HG02840 (cell line): ENCODE measurements at regions not wholly inside any gene's neighbourhood (a gene's known extent, or its start where the extent isn't known, plus 50 kb on each side); places are given as distances from the start of the nearest gene placed in this dataset.
"Not testable (repeated sequence)": the region's sequence is repeated elsewhere in the genome, so short reads cannot be mapped to it uniquely, and the experiment has no call there.

ENCODE experiments used
- ATAC-seq: cut with Tn5 transposase; IDR thresholded peaks from one replicate; pipeline ENCODE4 v1.9.1; 2021; ENCODE audit warnings: mild to moderate bottlenecking, moderate library complexity, moderate number of reproducible peaks; ENCODE audit not compliant: unreplicated experiment, low FRiP score

DNA sequence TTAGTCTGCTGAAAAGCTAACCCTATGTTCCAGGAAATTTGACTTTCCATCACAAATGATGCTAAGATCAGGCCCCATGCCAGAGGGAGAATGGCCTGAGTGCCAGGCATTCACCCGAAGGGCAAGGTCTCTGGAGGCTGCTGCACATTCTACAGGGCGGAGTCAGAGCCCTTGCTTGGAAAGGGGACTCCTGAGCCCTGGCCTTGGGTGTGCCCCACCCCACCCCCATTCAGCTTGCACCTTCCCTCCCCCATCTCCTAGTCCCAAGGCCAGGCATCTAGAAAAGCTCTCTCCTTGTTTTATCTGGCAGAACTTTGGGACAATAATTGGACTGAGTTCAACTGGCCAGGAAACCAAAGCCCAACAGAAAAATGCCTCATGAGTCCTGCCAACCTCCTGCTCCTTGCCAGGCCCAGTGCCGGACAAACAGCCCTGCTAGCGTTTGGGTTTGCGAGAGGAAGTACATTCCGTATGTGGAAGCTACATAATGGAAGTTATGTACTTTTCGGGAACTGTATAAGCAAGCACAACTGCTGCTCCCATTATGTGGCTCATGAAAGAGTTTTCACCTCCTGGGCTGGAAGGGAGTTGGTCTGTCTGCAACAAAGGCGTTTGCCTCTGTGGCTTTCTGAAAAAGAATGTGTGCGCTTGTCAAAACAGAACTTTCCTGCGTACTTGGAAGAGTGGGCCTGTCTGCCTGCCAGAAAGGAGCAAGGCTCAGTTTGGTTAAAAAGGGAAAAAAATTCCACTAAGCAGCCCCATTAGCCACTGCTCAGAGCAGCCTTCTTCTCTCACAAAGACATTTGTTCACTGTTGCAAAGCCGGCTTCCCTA, 321.5 kb upstream of the CTNNB1 start:
- ATAC-seq, result no peak

DNA sequence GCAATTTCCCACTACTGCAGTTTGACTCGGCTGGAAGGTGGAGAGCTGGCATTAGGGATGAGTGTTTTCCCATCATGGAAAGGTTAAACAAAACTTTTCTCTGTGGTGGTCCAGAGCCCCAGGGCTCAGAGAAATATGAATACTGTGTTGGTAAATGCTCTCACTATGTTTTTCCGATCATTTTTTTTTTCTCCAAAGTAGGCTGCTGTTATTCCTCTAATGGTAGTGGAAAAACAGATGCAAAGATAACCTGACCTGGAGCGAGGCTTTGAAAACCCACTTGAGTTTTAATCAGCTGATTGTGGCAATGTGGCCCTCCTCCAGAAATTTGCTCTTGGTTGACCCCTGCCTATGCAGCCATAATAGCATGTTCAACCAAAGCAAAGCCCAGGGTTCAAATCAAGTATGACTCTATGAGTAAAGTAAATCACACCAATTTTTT, 320.8 kb upstream of the CTNNB1 start:
- ATAC-seq, result no peak

DNA sequence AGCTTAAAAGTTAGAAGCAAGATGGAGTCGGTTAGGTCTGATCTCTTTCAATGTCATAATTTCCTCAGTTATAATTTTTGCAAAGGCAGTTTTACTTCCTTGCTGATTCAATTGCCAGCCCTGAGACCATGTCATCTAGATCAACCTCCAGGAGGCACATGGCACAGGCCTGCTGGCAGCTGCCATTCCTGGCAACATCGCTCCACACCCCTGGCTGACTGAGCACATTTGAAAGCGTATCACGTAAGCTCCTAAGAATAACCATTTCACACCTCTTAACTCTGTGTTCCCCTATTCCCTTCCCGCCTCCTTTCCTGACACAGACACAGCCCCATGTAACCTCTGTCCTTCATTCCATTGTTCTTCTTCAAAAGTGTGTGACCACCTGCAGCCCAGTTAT, 313.9 kb upstream of the CTNNB1 start:
- no peak for ATAC-seq

DNA sequence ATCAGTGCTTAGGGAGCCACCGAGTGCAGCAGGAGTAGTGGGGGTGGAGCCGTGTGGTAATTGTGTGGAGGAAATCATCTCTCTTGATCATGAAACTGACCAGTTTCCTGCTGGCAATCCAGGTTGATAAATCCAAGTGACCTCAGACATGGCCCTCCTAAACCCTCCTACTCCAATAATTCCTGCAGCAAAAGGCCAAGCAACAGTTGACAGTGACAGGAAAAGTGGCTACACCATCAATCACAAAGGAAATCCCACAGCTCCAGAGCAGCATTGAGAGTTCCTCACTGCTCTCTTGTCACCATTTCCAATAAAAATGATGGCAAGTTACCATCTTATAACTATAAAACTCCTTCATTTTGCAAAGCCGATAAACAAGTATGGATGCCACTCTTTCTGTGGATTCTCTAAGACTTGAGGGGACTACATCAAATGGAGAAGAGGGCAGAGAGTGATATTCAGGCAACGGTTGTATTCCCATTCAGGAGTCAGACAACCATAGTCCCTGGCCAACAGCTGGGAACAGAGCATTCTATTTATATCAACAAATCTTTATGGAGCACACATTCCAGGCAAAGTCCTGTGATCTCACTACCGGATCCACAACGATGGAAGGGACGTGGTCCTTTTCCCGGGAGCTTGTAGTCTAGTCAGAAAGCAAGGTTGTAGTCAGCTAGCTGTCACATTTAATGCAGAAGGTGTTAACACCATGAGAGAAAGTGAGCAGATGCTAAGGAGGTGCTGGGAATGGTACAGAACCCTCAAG, 312.5 kb upstream of the CTNNB1 start:
- no peak for ATAC-seq

DNA sequence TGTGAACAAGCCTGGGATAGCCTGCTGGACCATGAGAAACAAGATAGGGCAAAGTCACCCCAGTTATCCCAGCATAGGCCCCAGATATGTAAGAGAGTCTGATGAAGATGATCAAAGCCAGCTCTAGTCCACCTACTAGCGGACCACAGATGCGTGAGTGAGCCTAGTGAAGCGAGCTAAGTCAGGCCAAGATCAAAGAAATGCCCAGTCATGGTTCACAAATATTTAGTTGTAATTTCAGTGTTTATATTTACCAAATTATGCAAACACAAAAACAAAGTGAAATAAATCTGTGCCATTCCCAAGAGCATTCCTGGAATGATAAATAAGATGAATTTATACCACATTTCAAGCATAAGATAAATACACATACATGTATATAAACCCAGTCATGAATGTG, 308.1 kb upstream of the CTNNB1 start:
- ATAC-seq, result no peak

DNA sequence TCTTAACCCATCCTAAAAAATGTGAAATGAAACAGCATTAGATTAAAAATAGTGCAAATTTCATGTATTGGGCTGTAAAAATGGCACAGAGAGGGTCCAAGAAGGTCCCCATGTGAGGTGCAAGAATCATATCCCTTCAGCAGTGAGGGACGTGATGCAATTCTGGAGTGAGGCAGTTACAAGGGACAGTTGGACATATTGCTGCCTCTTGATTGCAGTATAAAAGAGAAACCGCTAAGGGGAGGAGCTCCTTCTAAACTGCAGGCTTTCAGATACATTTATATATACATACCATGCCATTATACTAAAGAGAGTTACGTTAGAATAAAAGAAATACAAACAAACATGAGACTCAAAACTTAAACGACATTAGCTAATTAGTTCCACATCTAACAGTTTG, 304.2 kb upstream of the CTNNB1 start:
- no peak for ATAC-seq

DNA sequence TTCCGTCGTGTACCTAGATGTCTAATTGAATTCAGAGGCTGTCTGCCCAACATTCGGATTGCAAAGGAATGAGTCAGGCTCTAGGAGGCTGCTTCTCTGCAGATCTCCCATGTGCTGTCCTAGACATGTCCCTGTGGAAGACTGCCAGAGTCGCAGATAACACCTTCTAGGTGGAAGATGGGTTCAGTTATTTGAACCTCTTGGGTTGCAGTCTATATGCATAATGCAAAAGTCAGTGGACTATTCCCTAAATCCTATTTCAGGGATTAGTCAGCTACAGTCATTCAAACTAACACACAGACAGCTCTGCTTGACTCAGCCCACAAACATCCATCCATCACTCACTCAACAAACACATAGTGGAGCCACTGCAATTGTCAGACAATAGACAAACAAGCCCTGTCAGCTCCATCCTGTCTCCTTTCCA, 300.0 kb upstream of the CTNNB1 start:
- no peak for ATAC-seq

DNA sequence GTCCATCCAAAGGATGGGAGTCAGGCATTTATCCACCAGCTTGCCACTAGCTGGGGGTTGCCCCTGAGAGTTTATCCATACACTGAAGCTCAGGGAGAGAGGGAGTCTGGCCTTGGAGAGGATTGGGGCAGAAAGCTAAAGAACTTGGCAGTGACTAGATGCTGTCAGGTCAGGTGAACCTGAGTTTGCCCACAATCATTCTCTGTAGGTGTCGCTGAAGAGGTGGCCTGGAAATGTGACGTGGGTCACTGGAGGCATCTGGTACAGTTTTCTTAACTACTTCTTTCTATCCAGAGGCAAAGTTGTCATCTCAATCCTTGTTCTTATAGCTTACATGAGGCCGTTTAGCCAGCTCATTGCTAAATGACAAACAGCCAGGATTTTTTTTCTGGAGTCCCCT, 298.0 kb upstream of the CTNNB1 start:
- ATAC-seq, result no peak

DNA sequence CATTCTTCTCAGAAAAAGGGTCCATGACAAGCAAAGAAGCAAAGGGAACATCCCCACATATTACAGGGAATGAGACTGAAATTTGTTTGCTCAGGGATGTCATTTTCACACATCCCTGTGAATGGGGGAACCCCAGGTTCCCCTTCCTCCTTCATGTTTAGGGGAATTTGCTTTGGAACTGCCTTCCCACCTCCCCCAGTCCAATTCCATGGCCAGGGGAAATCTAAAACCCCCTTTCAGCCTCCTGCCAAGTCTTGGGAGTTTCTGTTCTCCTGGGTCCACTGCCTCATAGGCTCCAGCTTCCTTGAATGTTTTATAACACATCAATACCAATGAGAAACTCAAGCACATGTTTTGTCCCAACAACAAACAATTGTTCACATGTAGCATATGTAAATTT, 297.5 kb upstream of the CTNNB1 start:
- no peak for ATAC-seq

DNA sequence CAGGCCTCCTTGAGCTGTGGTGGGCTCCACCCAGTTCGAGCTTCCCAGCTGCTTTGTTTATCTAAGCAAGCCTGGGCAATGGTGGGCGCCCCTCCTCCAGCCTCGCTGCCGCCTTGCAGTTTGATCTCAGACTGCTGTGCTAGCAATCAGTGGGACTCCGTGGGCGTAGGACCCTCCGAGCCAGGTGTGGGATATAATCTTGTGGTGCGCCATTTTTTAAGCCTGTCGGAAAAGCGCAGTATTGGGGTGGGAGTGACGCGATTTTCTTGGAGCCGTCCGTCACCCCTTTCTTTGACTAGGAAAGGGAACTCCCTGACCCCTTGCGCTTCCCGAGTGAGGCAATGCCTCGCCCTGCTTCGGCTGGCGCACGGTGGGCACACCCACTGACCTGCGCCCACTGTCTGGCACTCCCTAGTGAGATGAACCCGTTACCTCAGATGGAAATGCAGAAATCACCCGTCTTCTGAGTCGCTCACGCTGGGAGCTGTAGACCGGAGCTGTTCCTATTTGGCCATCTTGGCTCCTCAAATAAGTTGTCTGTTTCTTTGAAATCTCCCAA, 291.3 kb upstream of the CTNNB1 start:
- ATAC-seq, result not testable (repeated sequence)

DNA sequence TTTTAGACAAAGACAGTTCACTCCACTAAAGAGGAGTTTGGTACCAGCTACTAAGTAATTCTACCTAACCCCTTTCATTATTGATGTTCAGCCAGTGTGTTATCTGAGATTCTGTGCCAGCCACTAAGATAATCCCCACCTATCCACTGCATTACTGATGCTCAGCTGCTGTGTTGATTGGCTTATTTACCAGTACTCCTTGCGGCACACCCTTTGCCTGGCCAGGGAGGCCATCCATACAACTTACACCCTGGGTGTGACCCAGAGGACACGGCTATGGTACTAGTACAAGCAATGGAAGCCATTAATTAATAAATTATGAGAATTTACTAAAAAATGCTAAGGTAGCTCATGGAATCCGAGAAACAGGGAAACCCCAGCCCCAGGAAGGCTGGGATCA, 290.7 kb upstream of the CTNNB1 start:
- no peak for ATAC-seq

DNA sequence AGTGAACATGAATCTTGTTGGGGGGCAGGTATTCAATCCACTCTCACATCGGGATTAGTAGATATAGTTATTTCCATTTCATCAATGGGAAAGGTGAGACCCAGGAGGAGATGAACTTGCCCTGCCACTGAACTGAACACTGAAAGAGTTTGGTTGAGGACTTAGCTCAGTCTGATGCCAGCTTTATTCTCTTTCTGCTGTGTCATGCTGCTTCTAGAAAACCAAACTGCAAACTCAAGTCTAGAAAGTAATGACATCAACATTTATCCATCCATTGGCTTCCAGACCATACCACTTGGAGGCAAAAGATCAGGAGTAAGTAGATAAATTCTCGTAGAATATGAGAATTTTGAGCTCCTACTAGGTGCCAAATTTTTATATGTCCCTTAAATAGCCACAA, 288.0 kb upstream of the CTNNB1 start:
- ATAC-seq, result no peak

DNA sequence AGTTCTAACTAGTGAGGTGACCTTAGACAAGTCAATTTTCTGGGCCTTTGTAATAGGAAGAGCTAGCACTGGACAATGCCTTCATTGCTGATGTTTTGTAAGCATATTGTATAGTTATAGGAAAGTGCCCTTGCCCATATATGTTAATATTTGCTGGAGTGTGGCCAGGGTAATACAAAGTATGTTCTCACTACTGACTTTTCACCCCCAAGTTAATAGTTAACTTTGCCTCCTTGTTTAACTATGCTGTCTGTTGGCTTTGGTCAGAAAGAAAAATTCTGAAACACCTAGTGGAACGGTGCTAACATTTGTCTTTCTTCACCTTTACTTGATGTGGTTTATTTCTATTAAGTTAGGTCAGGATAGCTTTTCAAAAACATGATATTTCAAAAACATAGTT, 287.4 kb upstream of the CTNNB1 start:
- ATAC-seq, result no peak

DNA sequence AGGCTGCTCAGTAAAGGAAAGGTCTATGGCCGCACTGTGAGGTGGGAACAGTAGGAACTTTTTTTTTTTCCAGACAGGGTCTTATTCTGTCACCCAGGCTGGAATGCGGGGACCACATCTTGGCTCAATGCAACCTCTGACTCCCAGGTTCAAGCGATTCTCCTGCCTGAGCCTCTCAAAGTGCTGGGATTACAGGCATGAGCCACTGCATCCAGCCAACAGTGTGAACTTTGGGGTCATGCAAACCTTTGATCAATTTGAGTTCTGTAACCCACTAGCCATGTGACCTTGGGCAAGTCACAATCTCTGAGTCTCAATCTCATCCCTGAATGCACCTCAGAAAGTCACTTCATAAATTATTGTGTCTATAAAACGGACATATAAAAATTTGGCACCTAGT, 286.8 kb upstream of the CTNNB1 start:
- no peak for ATAC-seq

DNA sequence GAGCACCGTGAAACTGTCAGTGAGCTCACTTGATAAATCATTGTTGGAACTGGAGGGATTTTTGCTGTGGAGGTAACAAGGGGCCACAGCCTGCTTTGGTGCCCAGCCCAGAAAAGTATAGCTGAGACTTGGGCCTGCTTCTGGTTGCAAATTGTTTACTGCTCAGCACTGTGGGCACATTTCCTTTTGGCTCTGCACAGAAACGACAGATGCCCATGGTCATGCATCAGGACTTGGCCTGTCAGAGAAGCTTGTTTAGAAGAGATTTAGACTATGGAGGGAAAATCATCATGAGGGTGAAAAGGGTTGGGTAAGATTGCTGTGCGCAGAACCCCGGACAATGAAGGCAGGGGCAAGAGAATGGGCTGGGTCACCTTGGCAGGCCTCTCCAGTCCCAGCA, 286.1 kb upstream of the CTNNB1 start:
- ATAC-seq, result no peak

DNA sequence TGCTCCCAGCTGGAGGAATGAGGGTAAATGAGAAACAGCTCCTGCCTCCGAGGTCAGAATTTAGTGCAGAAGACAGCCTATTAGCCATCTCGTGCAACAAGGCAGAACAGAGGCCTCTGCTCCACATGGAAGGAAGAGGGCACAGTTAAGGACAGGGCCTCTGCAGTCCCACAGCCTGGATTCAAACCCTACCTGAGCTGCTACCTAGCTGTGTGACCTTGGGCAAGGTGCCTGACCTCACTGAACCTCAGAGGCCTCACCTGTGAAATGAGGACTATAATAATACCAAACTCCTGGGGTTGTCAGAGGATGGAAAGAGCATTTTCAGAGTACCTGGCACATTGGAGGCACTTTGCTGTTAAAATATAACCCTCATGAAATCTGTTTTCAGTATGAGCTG, 285.7 kb upstream of the CTNNB1 start:
- ATAC-seq, result no peak

DNA sequence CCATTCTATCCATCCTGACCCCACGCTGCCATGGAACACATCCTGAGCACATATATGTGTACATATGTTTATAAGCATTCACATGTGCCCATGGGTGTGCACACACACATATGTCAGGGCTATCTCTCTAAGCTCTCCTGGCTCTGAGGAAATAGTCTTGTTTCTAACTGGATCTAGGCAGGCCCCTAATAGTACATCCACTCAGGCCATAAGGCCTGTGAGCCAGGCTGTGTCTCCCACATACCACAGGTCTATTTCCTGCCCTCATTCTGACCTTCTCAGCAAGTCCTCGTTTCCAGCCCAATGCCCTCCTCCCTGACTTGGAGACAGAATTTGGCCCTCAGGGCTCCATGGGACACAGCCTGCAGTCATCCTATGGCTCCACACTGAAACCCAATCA, 284.8 kb upstream of the CTNNB1 start:
- ATAC-seq, result no peak

DNA sequence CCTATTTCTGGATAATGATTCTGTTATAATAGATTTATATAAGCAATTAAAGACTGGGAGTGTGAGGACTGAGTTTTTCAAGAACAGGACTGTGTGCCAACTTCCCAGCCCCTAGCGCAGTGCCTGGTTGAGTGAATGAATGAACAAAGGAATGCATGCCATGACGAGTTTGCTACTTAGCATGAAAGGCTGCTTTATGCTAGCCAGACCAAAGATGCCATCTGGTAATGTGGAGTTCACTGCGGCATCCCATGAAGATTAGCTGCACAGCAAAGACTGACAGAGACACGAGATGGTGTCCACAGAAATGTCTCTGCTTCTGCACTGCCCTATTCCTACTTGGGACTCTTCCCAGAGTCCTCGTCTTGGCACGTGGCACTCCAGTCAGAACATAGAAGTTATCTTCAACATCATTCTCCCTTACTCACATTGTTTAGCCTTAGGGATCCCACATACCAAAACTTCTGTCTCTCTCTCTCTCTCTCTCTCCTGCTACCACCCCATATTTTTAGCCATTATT, 283.9 kb upstream of the CTNNB1 start:
- ATAC-seq, result no peak

DNA sequence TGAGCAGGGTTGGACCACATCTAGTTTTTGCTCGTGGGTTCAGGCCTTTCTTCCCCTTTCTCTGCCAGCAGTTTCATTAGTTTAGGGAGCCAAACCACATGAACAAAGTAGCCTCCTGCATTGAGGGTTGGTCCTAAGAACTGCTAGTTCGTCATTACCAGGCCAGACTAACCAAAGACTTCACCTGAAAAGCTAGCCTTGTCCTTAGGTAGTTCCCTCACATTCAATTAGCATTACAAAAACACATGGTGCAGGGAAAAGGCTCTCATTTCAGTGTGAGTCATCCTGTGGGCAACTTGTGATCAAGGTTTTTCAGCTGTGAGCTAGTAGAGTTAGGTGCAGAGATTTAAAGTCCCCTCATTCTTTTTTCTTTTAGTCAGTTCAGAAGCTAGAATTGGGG, 279.3 kb upstream of the CTNNB1 start:
- ATAC-seq, result no peak

DNA sequence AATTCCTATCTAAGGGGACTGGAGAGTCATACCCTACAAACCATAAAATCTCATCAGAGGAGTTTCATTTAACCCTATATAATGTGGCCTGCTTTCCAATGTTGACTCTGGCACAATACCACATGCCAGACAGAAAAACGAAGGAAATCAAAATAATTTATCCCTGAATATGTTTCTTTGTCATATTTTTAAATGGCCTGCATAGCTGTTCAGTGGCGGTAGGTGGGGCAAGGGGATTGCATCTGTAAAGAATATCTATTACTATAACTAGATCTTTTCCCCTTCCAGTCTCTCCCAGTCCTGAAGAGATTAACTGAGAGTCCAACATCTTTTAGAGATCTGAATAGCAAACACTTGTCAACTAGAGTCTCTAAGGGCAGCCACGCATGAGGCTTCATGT, 278.1 kb upstream of the CTNNB1 start:
- ATAC-seq, result no peak

DNA sequence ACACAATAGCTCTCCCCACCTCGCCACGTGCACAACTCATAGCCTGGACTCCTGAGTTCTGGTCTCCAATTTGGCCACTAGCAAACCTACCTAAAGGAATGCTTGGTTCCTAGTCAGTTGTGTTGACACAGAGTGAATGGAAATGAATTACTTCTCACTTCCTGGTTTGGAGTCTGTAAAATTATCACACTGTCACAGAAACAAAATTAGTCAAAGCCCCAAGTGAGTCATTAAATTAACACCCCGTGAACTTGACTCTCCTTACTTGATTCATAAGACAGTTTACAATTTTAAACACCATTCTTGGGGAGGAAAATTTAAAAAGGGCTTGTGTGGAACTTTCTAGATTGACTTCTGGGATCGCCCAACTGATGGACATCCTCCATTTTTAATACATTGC, 276.2 kb upstream of the CTNNB1 start:
- ATAC-seq, result no peak
